ENCODE measurements at regions not wholly inside any gene's neighbourhood (a gene's known extent, or its start where the extent isn't known, plus 50 kb on each side); places are given as distances from the start of the nearest gene placed in this dataset.

- in situ Hi-C loops (cut with MboI; ENCODE audit: low sequenced_read_pairs): no loop called here
- TF ChIP-seq BHLHE40 (IDR thresholded peaks at IDR 0.05; ENCODE audit: low read depth, low read length) (no peak), FOS (IDR thresholded peaks at IDR 0.05; ENCODE audit: low read depth, low read length) (no peak), RCOR1 (IDR thresholded peaks at IDR 0.05; ENCODE audit: insufficient replicate concordance, low read length) (no peak), CEBPB (IDR thresholded peaks at IDR 0.05; ENCODE audit: low read depth, low read length) (no peak), NFE2L2 (IDR thresholded peaks at IDR 0.05; ENCODE audit: low read depth, low read length) (no peak), SMC3 (IDR thresholded peaks at IDR 0.05; ENCODE audit: low read depth, low read length) (no peak), RAD21 (IDR thresholded peaks at IDR 0.05; ENCODE audit: low read length) (no peak), MAZ (IDR thresholded peaks at IDR 0.05; ENCODE audit: borderline replicate concordance, low read depth, low read length) (no peak), MAFK (IDR thresholded peaks at IDR 0.05; ENCODE audit: low read depth, low read length) (no peak), POLR2A (IDR thresholded peaks at IDR 0.05; ENCODE audit: low read depth, low read length) (no peak), USF2 (IDR thresholded peaks at IDR 0.05; ENCODE audit: low read depth, low read length) (no peak), RFX5 (IDR thresholded peaks at IDR 0.05; ENCODE audit: low read depth, low read length) (no peak), CHD1 (IDR thresholded peaks at IDR 0.05; ENCODE audit: low read depth, low read length) (no peak), ELK1 (IDR thresholded peaks at IDR 0.05; ENCODE audit: borderline replicate concordance, low read depth, low read length) (no peak), CTCF (conservative IDR thresholded peaks at IDR 0.05; ENCODE audit: low read depth, low read length) (no peak), MXI1 (IDR thresholded peaks at IDR 0.05; ENCODE audit: borderline replicate concordance, low read depth, low read length) (no peak)
Observed at GRCh38 chr13:105643966-105644365, 891.5 kb downstream of the EFNB2 start.

More at GRCh38 chr13:105643966-105644365, 891.5 kb downstream of the EFNB2 start:
- H2BK5ac ChIP-seq (ENCODE audit: low read depth, low read length, poor library complexity, severe bottlenecking): no peak overlapping the region
- H3K27ac ChIP-seq (ENCODE audit: insufficient read depth, low read length): no peak overlapping the region
- no peak overlapping the region for H3K18ac ChIP-seq (ENCODE audit: low read depth, low read length)
- H3K4ac ChIP-seq (ENCODE audit: low read depth, low read length): no peak overlapping the region
- no peak overlapping the region for H3K23ac ChIP-seq (ENCODE audit: low read depth, low read length)
- H3K4me1 ChIP-seq (ENCODE audit: control insufficient read depth, insufficient read depth, low read length): no peaks in the 10 kb centered on the region
- H3K9ac ChIP-seq (ENCODE audit: low read depth, low read length): no peak overlapping the region
- no peak overlapping the region for H3K56ac ChIP-seq (ENCODE audit: extremely low read depth, insufficient read depth, low read length)
- ChIA-PET CTCF (no interaction called here), POLR2A (ENCODE audit: unreplicated experiment) (no interaction called here)
- intact Hi-C loops (cut with micrococcal nuclease) (no loop called here), dilution Hi-C loops (cut with HindIII; ENCODE audit: low sequenced_read_pairs, unreplicated experiment) (no loop called here)
- no peaks in the 10 kb centered on the region for H3K9me1 ChIP-seq (ENCODE audit: insufficient read depth, low read length)
- H3K4me2 ChIP-seq (ENCODE audit: low read depth, low read length): no peak overlapping the region
- no peak overlapping the region for H4K8ac ChIP-seq (ENCODE audit: low read depth in 2 of 2, low read length in 2 of 2)
- no peaks in the 10 kb centered on the region for H3K79me1 ChIP-seq (ENCODE audit: low read depth in 1 of 2, low read length in 2 of 2)
- no peaks in the 10 kb centered on the region for H4K20me1 ChIP-seq (ENCODE audit: insufficient read depth, low read length)
- no peak overlapping the region for H3K14ac ChIP-seq (replicated peaks; ENCODE audit: low read depth, low read length)
- no peak overlapping the region for H2AFZ ChIP-seq (replicated peaks; ENCODE audit: low read length, poor library complexity)
- H3K4me3 ChIP-seq (ENCODE audit: insufficient read depth, low read depth, low read length): no peak overlapping the region
- DNase-seq (no peak), ATAC-seq (ENCODE audit: low read depth) (no peak)
- no peak overlapping the region for H4K5ac ChIP-seq (ENCODE audit: low read depth, low read length)
- H2BK15ac ChIP-seq (ENCODE audit: low read depth, low read length): no peak overlapping the region
- BruUV-seq (replicated peaks): no TSS peak
- H3K27me3 ChIP-seq (ENCODE audit: control insufficient read depth, insufficient read depth, low read length): no peaks in the 10 kb centered on the region
- H2AK9ac ChIP-seq (replicated peaks; ENCODE audit: low read depth, low read length, poor library complexity): no peak overlapping the region
- no peak overlapping the region for H2AK5ac ChIP-seq (ENCODE audit: low read depth, low read length)
- no peak overlapping the region for H4K91ac ChIP-seq (ENCODE audit: insufficient read depth, low read depth, low read length)
- H3K36me3 ChIP-seq (ENCODE audit: control insufficient read depth, insufficient read depth, low read length): no peaks in the 10 kb centered on the region
- no peak overlapping the region for H2BK20ac ChIP-seq (ENCODE audit: low read depth, low read length)
- 0 out of 2 replicates have a peak, but pooled peaks cover 3% of the 10 kb centered on the region for H3K9me3 ChIP-seq (ENCODE audit: control insufficient read depth, insufficient read depth, low read length)
- WGBS, 2 experiments (ENCODE audit: extremely low coverage in 2 of 2, insufficient read length in 1 of 2): no CpG with 5 or more reads among the region's 5 CpGs
- no peak overlapping the region for H2BK120ac ChIP-seq (ENCODE audit: low read depth, low read length)

Data from IMR-90 (cell line).